ENCODE measurements at regions not wholly inside any gene's neighbourhood (a gene's known extent, or its start where the extent isn't known, plus 50 kb on each side); places are given as distances from the start of the nearest gene placed in this dataset.

DNA sequence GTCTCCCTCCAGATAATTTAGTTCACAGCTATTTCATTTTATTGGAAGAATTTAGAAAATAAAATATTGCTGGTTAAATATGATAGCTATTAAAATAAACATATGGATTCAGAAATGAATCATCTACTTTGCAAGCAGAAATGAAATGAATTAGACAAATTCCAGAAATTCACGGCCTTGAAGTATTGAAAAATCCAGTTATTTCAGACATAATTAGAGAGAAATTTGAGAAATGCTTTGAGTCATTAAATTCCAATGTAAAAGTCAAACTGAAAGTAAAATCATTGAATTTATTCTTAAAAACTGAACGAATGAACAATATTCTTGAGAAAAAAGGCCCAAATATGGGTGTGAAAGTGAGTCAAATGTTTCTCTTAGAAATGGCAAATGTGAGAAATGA lies 632.6 kb upstream of the EDIL3 start:
- DNase-seq, result no peak

DNA sequence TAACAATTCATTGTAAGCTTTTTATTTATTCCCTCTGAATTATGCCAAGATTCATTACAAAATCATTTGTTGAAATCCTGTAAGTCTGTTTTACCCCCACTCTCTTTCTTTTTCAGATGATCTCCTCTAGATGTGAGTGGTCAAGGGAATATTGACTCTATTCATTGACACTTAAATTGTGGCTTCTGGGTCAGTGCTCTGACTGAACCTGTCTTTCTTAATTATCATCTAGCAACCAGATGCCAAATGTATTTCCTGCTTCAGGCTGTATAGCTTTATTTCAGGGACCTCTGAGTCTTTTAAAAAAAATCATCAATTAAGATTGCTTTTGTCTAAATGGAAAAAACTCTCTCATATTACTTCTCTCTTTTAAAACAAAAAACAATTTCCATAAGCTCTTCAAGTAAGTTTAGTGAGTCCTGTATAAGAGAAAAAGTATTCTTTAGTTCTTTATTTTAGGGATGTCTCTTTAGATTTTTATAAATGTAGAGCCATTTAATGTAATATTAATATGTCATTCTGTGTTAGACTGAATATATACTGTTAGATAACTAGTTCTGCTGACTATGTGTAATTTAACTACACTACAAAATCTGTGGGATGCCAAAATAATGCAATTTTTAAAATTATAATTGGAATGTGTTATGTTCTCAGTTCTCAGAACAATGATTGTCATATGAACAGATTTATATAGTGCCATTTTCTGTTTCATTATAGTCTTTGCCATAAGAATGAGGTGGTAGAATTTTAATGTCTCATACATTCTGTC lies 645.8 kb upstream of the EDIL3 start:
- H3K4me3 Mint-ChIP-seq, result no peak overlapping the region
- Histone ChIP-seq H3K4me3 (ENCODE audit: low read depth, low read length) (no peak overlapping the region), H3K9me3 (ENCODE audit: control insufficient read depth in 2 of 2, low read length in 2 of 2) (peaks cover 0 to 1% of the 10 kb centered on the region in 2 experiments), H3K36me3 (ENCODE audit: control insufficient read depth, insufficient read depth, low read length) (no peaks in the 10 kb centered on the region), H3K4me1 (ENCODE audit: control insufficient read depth, insufficient read depth, low read length, poor library complexity, severe bottlenecking) (no peaks in the 10 kb centered on the region), H3K27ac (ENCODE audit: insufficient read depth, low read length, poor library complexity, severe bottlenecking) (no peak overlapping the region), H3K27me3 (ENCODE audit: control insufficient read depth, insufficient read depth, low read length) (no peaks in the 10 kb centered on the region)
- ATAC-seq (ENCODE audit: low read depth in 2 of 2), result no peak
- peaks cover 0 to 8% (median 5%) of the 10 kb centered on the region in 7 donors for H3K9me3 Mint-ChIP-seq
- H3K27me3 Mint-ChIP-seq, result no peaks in the 10 kb centered on the region
- H3K36me3 Mint-ChIP-seq, result no peaks in the 10 kb centered on the region
- H3K27ac Mint-ChIP-seq, result no peak overlapping the region
- H3K4me1 Mint-ChIP-seq, result no peaks in the 10 kb centered on the region
- DNase-seq, result no peak

More for the DNA sequence above, 632.6 kb upstream of the EDIL3 start:
- no peaks in the 10 kb centered on the region for H3K36me3 ChIP-seq (ENCODE audit: control insufficient read depth, insufficient read depth, low read length)
- no peaks in the 10 kb centered on the region for H3K4me1 ChIP-seq (ENCODE audit: control insufficient read depth, insufficient read depth, low read length, poor library complexity, severe bottlenecking)
- no peak overlapping the region for H3K4me3 ChIP-seq (ENCODE audit: low read depth, low read length)
- Mint-ChIP-seq H3K36me3 (no peaks in the 10 kb centered on the region), H3K4me3 (no peak overlapping the region), H3K9me3 (peaks cover 1 to 18% (median 5%) of the 10 kb centered on the region in 7 donors), H3K27me3 (no peaks in the 10 kb centered on the region), H3K27ac (no peak overlapping the region), H3K4me1 (no peaks in the 10 kb centered on the region)
- ATAC-seq (ENCODE audit: low read depth in 2 of 2), result no peak
- H3K27ac ChIP-seq (ENCODE audit: insufficient read depth, low read length, poor library complexity, severe bottlenecking), result no peak overlapping the region
- H3K9me3 ChIP-seq (ENCODE audit: control insufficient read depth in 2 of 2, low read length in 2 of 2), result peaks cover 0 to 8% of the 10 kb centered on the region in 2 experiments
- H3K27me3 ChIP-seq (ENCODE audit: control insufficient read depth, insufficient read depth, low read length), result no peaks in the 10 kb centered on the region

DNA sequence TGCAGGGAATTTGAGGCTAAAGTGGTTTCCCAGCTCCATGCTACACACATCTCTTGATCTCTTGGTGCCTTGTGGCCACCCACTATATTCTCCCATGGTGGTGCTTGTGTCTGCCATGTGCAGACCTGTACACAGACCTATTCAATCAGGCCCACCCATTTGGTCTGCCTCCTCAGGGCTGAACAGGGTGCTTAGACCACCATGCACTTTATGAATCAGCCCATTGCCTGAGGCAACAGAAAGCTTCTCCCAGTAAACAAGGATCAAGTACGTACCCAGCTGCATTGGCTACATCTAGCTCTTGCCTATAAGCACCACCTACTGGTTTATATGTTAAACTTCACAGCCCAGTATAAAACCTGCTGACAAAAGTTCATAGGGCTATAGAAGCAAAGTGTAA lies 664.3 kb upstream of the EDIL3 start:
- no peak overlapping the region for H3K27ac ChIP-seq (ENCODE audit: insufficient read depth, low read length, poor library complexity, severe bottlenecking)
- H3K27me3 ChIP-seq (ENCODE audit: control insufficient read depth, insufficient read depth, low read length), result no peaks in the 10 kb centered on the region
- Mint-ChIP-seq H3K4me3 (no peak overlapping the region), H3K27me3 (no peaks in the 10 kb centered on the region), H3K9me3 (peaks cover 0 to 22% (median 13%) of the 10 kb centered on the region in 7 donors), H3K4me1 (no peaks in the 10 kb centered on the region), H3K36me3 (no peaks in the 10 kb centered on the region), H3K27ac (no peak overlapping the region)
- H3K4me1 ChIP-seq (ENCODE audit: control insufficient read depth, insufficient read depth, low read length, poor library complexity, severe bottlenecking), result no peaks in the 10 kb centered on the region
- peaks cover 0 to 4% of the 10 kb centered on the region in 2 experiments for H3K9me3 ChIP-seq (ENCODE audit: control insufficient read depth in 2 of 2, low read length in 2 of 2)
- no peak for ATAC-seq (ENCODE audit: low read depth in 2 of 2)
- no peaks in the 10 kb centered on the region for H3K36me3 ChIP-seq (ENCODE audit: control insufficient read depth, insufficient read depth, low read length)
- DNase-seq, result no peak
- H3K4me3 ChIP-seq (ENCODE audit: low read depth, low read length), result no peak overlapping the region

DNA sequence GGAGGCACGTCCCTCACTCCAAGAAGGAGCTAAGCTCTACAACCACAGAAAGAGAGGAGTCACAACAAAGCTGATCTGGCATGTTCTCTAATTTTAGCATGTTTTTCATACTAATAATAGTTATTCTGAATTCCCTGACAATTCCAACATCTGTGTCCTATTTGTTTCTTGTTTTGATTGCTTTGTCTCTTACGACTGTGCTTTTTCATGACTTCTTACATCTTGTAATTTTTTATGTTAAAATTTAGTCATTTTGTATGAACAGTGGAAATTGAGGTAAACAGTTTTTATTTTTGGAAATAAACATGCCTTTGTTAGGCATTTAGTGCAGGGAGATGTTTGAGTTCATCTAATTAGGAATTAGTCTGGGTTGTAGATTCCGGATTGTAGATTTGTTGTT lies 668.1 kb upstream of the EDIL3 start:
- Mint-ChIP-seq H3K4me3 (no peak overlapping the region), H3K27ac (no peak overlapping the region), H3K36me3 (no peaks in the 10 kb centered on the region), H3K4me1 (no peaks in the 10 kb centered on the region), H3K27me3 (no peaks in the 10 kb centered on the region), H3K9me3 (peaks cover 0 to 22% (median 8%) of the 10 kb centered on the region in 7 donors)
- Histone ChIP-seq H3K4me3 (ENCODE audit: low read depth, low read length) (no peak overlapping the region), H3K4me1 (ENCODE audit: control insufficient read depth, insufficient read depth, low read length, poor library complexity, severe bottlenecking) (no peaks in the 10 kb centered on the region), H3K27me3 (ENCODE audit: control insufficient read depth, insufficient read depth, low read length) (no peaks in the 10 kb centered on the region), H3K27ac (ENCODE audit: insufficient read depth, low read length, poor library complexity, severe bottlenecking) (no peak overlapping the region), H3K9me3 (ENCODE audit: control insufficient read depth in 2 of 2, low read length in 2 of 2) (peaks cover 0 to 4% of the 10 kb centered on the region in 2 experiments), H3K36me3 (ENCODE audit: control insufficient read depth, insufficient read depth, low read length) (no peaks in the 10 kb centered on the region)
- no peak for ATAC-seq (ENCODE audit: low read depth in 2 of 2)
- DNase-seq, result no peak

DNA sequence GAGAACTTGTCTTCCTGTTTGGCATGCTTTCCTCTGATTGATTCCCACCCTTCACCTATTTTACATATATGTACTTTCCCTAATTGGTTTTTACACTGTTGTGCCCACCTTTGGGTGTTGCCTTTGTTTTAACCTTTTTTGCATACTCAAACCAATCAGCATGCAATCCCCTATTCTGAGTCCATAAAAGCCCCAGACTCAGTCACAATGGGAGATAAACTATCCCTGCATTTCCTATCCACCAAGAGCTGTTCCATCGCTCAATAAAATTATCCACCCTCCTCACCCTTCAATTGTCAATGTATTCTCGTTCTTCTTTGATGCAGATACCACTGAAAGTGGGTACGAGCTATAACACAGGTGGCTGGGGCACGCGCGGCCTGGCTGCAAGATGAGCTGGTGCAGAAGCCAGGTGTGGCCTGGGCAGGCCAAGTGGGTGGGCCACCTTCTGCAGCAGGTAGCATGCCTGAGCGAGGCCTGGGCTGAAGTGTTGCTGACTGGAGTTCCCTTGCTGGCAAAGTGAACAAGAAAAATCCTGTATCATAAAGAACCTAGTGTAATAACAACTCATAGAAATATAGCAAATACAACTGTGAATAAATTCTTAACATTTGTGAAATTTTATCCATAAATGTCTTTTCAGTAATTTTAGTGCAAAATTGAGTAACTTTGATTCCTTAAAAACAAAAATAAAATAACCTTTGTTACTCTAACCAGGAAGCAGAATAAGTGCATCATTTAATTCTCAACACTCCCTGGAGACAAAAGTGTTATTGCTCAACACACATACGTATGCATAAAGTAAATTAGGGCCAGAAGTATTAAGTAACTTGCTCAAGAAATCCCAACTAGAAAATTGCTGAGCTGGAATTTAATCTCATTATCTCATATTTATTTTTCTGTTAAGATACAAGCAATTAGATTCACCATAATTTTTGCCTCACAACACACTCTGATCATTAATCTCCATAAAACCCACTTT lies 685.3 kb upstream of the EDIL3 start:
- no peak overlapping the region for H3K27ac Mint-ChIP-seq
- no peak for DNase-seq
- no peak for ATAC-seq (ENCODE audit: low read depth in 2 of 2)
- peaks cover 0 to 18% (median under 1%) of the 10 kb centered on the region in 7 donors for H3K9me3 Mint-ChIP-seq
- H3K36me3 ChIP-seq (ENCODE audit: control insufficient read depth, insufficient read depth, low read length), result no peaks in the 10 kb centered on the region
- no peaks in the 10 kb centered on the region for H3K27me3 Mint-ChIP-seq
- H3K27ac ChIP-seq (ENCODE audit: insufficient read depth, low read length, poor library complexity, severe bottlenecking), result no peak overlapping the region
- H3K4me3 ChIP-seq (ENCODE audit: low read depth, low read length), result no peak overlapping the region
- no peaks in the 10 kb centered on the region for H3K4me1 ChIP-seq (ENCODE audit: control insufficient read depth, insufficient read depth, low read length, poor library complexity, severe bottlenecking)
- H3K27me3 ChIP-seq (ENCODE audit: control insufficient read depth, insufficient read depth, low read length), result no peaks in the 10 kb centered on the region
- no peak overlapping the region for H3K4me3 Mint-ChIP-seq
- no peaks in the 10 kb centered on the region for H3K4me1 Mint-ChIP-seq
- H3K9me3 ChIP-seq (ENCODE audit: control insufficient read depth in 2 of 2, low read length in 2 of 2), result no peaks in the 10 kb centered on the region
- no peaks in the 10 kb centered on the region for H3K36me3 Mint-ChIP-seq

DNA sequence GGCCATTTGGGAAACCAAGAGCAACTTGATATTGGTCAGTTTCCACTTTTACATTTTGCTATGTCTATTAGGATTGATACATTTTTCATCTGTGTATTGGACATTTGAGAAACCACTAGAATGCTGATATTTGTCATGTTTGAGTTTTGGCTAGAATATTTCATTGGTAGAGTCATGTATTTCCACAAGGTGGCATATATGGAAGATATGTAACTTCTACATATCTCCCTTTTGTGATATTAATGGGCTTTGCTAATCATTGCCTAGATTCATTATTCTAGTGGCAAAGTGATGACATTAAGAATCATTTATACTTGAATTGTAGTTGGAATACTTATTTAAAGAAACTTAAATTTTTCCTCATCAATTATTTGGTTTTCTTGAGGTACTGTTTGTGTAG lies 692.9 kb upstream of the EDIL3 start:
- ATAC-seq (ENCODE audit: low read depth in 2 of 2) (no peak), DNase-seq (no peak)
- Mint-ChIP-seq H3K27ac (no peak overlapping the region), H3K4me3 (no peak overlapping the region), H3K27me3 (no peaks in the 10 kb centered on the region), H3K4me1 (no peaks in the 10 kb centered on the region), H3K36me3 (no peaks in the 10 kb centered on the region), H3K9me3 (peaks cover 0 to 5% (median 3%) of the 10 kb centered on the region in 7 donors)
- Histone ChIP-seq H3K27me3 (ENCODE audit: control insufficient read depth, insufficient read depth, low read length) (no peaks in the 10 kb centered on the region), H3K9me3 (ENCODE audit: control insufficient read depth in 2 of 2, low read length in 2 of 2) (no peaks in the 10 kb centered on the region), H3K4me3 (ENCODE audit: low read depth, low read length) (no peak overlapping the region), H3K27ac (ENCODE audit: insufficient read depth, low read length, poor library complexity, severe bottlenecking) (no peak overlapping the region), H3K36me3 (ENCODE audit: control insufficient read depth, insufficient read depth, low read length) (no peaks in the 10 kb centered on the region), H3K4me1 (ENCODE audit: control insufficient read depth, insufficient read depth, low read length, poor library complexity, severe bottlenecking) (no peaks in the 10 kb centered on the region)

DNA sequence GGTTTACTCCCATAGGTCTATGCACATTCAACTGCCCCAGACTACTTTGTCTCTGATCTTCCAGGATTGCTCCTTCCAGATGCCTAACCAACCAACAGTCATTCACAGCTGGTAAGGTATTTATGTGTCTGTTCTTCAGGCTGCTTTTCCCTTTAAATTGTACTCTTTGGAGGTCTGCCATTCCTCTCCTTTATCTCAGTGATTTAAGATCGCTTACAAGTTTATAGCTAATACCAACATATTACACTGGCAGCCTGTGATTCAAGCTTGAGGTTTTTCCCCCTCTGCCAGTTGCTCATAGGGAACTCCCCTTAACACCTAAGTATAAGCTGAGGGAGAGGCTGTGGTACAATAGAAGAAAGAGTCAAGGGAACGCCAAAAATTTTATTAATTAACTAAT lies 711.7 kb upstream of the EDIL3 start:
- H3K4me1 ChIP-seq (ENCODE audit: control insufficient read depth, insufficient read depth, low read length, poor library complexity, severe bottlenecking), result no peaks in the 10 kb centered on the region
- ATAC-seq (ENCODE audit: low read depth in 2 of 2) (no peak), DNase-seq (no peak)
- no peaks in the 10 kb centered on the region for H3K27me3 ChIP-seq (ENCODE audit: control insufficient read depth, insufficient read depth, low read length)
- Mint-ChIP-seq H3K27me3 (no peaks in the 10 kb centered on the region), H3K27ac (no peak overlapping the region), H3K9me3 (peaks cover 2 to 47% (median 14%) of the 10 kb centered on the region in 7 donors), H3K4me1 (no peaks in the 10 kb centered on the region), H3K4me3 (no peak overlapping the region), H3K36me3 (no peaks in the 10 kb centered on the region)
- no peak overlapping the region for H3K27ac ChIP-seq (ENCODE audit: insufficient read depth, low read length, poor library complexity, severe bottlenecking)
- H3K36me3 ChIP-seq (ENCODE audit: control insufficient read depth, insufficient read depth, low read length), result no peaks in the 10 kb centered on the region
- no peak overlapping the region for H3K4me3 ChIP-seq (ENCODE audit: low read depth, low read length)
- H3K9me3 ChIP-seq (ENCODE audit: control insufficient read depth in 2 of 2, low read length in 2 of 2), result peaks cover 0 to 1% of the 10 kb centered on the region in 2 experiments
